BLaER1 (cell line): ENCODE measurements at regions not wholly inside any gene's neighbourhood (a gene's known extent, or its start where the extent isn't known, plus 50 kb on each side); places are given as distances from the start of the nearest gene placed in this dataset.

Source experiments
- H3K27ac ChIP-seq: shearing (Covaris generic); formaldehyde crosslinking; 2 replicates; pipeline ENCODE4 v1.8.1; 2022
- H3K27me3 ChIP-seq: shearing (Covaris generic); formaldehyde crosslinking; 2 replicates; pipeline ENCODE4 v1.8.1; 2022
- H3K36me3 ChIP-seq: shearing (Covaris generic); formaldehyde crosslinking; 2 replicates; pipeline ENCODE4 v1.8.1; 2022
- H3K4me1 ChIP-seq: shearing (Covaris generic); formaldehyde crosslinking; 2 replicates; pipeline ENCODE4 v1.8.1; 2022
- H3K4me2 ChIP-seq: shearing (Covaris generic); formaldehyde crosslinking; 2 replicates; pipeline ENCODE4 v1.8.1; 2022
- H3K4me3 ChIP-seq: shearing (Covaris generic); formaldehyde crosslinking; 2 replicates; pipeline ENCODE4 v1.8.1; 2022
- H3K9ac ChIP-seq: shearing (Covaris generic); formaldehyde crosslinking; 2 replicates; pipeline ENCODE4 v1.8.1; 2022
- H3K9me3 ChIP-seq: shearing (Covaris generic); formaldehyde crosslinking; 2 replicates; pipeline ENCODE4 v1.8.1; 2022
- H4K20me1 ChIP-seq: shearing (Covaris generic); formaldehyde crosslinking; 2 replicates; pipeline ENCODE4 v1.8.1; 2022
- Cebpa-rat ChIP-seq: shearing (Covaris generic); IDR thresholded peaks from 2 replicates; pipeline ENCODE4 v1.8.1; 2022

DNA sequence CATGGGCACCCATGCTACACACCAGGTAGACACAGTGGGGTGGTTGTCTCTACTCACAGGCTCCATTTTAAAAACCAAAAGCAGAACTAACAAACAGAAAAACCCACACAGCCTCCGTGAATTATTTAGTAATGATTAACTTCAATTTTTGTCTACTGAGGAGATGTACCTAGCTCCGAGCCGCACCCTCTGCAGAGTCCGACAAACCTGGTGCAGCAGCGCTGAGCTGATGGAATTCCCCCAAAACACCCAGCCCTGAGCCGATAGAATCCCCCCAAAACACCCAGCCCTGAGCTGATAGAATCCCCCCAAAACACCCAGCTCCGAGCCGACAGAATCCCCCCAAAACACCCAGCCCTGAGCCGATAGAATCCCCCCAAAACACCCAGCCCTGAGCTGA, 927.0 kb downstream of the BRD1 start:
- Histone ChIP-seq H3K9ac (no peak overlapping the region), H3K9me3 (no peaks in the 10 kb centered on the region), H3K4me2 (no peak overlapping the region), H3K36me3 (no peaks in the 10 kb centered on the region), H3K4me1 (no peaks in the 10 kb centered on the region), H3K27me3 (peaks cover 96% of the 10 kb centered on the region), H4K20me1 (peaks cover 95% of the 10 kb centered on the region), H3K27ac (no peak overlapping the region), H3K4me3 (no peak overlapping the region)
- TF ChIP-seq Cebpa-rat = no peak

DNA sequence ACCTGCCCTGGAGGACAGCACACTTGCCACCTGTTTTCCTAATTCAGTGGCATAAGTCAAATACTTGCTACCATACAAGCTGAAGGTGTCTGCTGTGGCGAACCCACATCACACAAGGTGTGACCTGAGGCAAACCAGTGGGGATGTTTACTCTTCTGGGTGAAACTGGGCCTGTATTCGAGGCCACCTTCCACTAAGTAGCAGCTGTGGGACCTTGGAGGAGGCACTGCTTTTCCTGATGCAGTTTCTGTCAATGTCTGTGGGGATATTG, 927.4 kb downstream of the BRD1 start:
- Histone ChIP-seq H3K4me2 (no peak overlapping the region), H4K20me1 (peaks cover 95% of the 10 kb centered on the region), H3K9me3 (no peaks in the 10 kb centered on the region), H3K27me3 (peaks cover 96% of the 10 kb centered on the region), H3K36me3 (no peaks in the 10 kb centered on the region), H3K9ac (no peak overlapping the region), H3K27ac (no peak overlapping the region), H3K4me3 (no peak overlapping the region), H3K4me1 (no peaks in the 10 kb centered on the region)
- TF ChIP-seq Cebpa-rat = no peak

GRCh38 chr22:48899523-48900326, 927.9 kb downstream of the BRD1 start:
- Histone ChIP-seq H3K4me1 (no peaks in the 10 kb centered on the region), H3K9ac (no peak overlapping the region), H4K20me1 (peaks cover 95% of the 10 kb centered on the region), H3K9me3 (no peaks in the 10 kb centered on the region), H3K36me3 (no peaks in the 10 kb centered on the region), H3K4me2 (no peak overlapping the region), H3K4me3 (no peak overlapping the region), H3K27ac (no peak overlapping the region), H3K27me3 (peaks cover 96% of the 10 kb centered on the region)
- TF ChIP-seq Cebpa-rat = no peak

DNA sequence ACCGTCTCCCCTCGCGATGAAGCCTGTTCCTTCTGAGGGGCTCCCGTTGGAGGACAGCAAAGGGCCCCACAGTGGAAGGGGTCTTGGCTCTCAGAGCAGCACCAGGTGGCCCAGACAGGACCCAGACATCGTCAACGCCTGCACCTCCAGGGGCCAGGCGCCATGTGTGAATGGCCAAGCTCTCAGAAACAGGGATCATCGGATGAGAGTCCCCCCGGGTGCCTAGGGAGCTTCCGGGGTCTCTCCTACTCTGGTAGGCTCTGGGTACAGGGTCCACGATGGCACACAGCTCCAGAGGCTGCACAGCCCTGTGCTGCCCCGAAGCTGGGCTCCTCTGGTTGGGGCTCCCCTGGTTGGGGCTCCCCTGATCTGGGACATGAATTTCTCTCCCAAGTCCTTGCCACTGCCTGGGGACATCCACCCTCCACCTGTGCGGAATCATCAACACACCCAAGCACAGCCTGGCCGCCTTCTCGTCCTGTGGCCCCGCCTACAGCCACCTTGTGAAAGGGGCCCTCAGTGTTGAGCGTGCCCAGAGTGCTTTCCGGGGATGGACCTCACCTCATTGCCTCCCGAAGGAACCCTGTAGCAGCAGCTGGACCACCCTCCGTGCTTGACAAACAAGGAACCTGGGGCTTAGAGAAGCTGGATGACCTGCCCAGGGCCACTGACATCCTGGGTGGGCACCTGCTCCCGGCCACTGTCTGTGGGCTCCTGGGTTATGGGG, 929.0 kb downstream of the BRD1 start:
- H3K9ac ChIP-seq = no peak overlapping the region
- no peak for TF ChIP-seq Cebpa-rat
- peaks cover 95% of the 10 kb centered on the region for H4K20me1 ChIP-seq
- no peaks in the 10 kb centered on the region for H3K9me3 ChIP-seq
- H3K36me3 ChIP-seq = no peaks in the 10 kb centered on the region
- H3K27me3 ChIP-seq = peaks cover 96% of the 10 kb centered on the region
- no peak overlapping the region for H3K27ac ChIP-seq
- no peak overlapping the region for H3K4me3 ChIP-seq
- H3K4me2 ChIP-seq = no peak overlapping the region
- no peaks in the 10 kb centered on the region for H3K4me1 ChIP-seq

- peaks cover 96% of the 10 kb centered on the region for H3K27me3 ChIP-seq
- no peak for TF ChIP-seq Cebpa-rat
- H3K4me3 ChIP-seq = no peak overlapping the region
- no peak overlapping the region for H3K27ac ChIP-seq
- H4K20me1 ChIP-seq = peaks cover 93% of the 10 kb centered on the region
- H3K9ac ChIP-seq = no peak overlapping the region
- H3K4me2 ChIP-seq = no peak overlapping the region
- no peaks in the 10 kb centered on the region for H3K9me3 ChIP-seq
- H3K36me3 ChIP-seq = no peaks in the 10 kb centered on the region
- H3K4me1 ChIP-seq = no peaks in the 10 kb centered on the region
These were observed 929.9 kb downstream of the BRD1 start for GRCh38 chr22:48897645-48898370.

DNA sequence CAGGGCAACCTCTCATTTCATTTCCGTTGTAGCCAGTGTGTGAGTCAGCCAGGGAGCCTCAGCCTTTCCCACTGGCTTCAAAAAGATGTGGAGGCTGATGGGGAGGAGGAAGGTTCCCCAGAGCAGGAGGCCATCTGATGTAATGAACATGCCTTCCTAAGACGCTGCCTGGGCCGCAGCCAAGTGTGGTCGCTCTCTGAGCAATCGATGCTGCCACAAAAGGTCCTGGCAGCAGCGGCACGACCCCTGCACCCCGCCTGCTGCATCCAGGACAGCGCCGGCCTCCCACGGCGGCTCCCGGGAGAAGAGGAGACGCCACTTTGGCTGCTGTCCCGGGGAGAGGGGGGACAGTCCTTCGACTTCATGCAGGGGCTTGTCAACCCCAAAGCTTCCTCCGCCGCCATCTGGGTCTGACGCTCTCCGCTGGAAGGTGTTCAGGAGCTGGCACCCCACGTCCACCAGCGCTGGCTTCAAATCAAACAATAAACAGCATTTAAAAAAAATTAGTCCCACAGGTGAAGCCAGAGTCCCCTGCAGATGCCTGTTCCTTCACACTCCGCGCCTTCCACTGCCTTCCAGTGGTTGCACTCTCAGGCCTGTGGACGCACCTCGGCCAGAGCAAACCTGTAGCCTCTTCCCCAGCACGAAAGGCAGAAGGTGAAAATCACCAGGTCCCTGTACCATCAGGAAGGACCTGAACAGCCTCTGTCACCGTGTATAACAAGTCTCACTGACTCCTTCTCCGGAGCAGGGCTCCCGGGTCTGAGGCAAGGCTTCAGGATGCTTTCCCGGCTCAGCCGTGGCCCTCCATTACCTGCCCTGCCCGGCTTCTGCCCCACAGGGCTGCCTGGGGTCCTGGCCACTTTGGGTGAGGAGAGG, 930.7 kb downstream of the BRD1 start:
- H3K27ac ChIP-seq = no peak overlapping the region
- H3K4me3 ChIP-seq = no peak overlapping the region
- no peaks in the 10 kb centered on the region for H3K4me1 ChIP-seq
- H3K36me3 ChIP-seq = no peaks in the 10 kb centered on the region
- H4K20me1 ChIP-seq = peaks cover 94% of the 10 kb centered on the region
- TF ChIP-seq Cebpa-rat = no peak
- no peak overlapping the region for H3K4me2 ChIP-seq
- H3K9me3 ChIP-seq = peaks cover under 1% of the 10 kb centered on the region; the same call in 1 of the 2 replicates
- peaks cover 96% of the 10 kb centered on the region for H3K27me3 ChIP-seq
- no peak overlapping the region for H3K9ac ChIP-seq

GRCh38 chr22:48895831-48896765, 931.6 kb downstream of the BRD1 start:
- H3K27me3 ChIP-seq = peaks cover 96% of the 10 kb centered on the region
- H3K27ac ChIP-seq = no peak overlapping the region
- H3K9me3 ChIP-seq = peaks cover 8% of the 10 kb centered on the region; the same call in 1 of the 2 replicates
- peaks cover 86% of the 10 kb centered on the region for H4K20me1 ChIP-seq
- H3K9ac ChIP-seq = no peak overlapping the region
- H3K4me2 ChIP-seq = no peak overlapping the region
- no peaks in the 10 kb centered on the region for H3K4me1 ChIP-seq
- no peak for TF ChIP-seq Cebpa-rat
- no peaks in the 10 kb centered on the region for H3K36me3 ChIP-seq
- no peak overlapping the region for H3K4me3 ChIP-seq

- H3K4me2 ChIP-seq = no peak overlapping the region
- no peak overlapping the region for H3K4me3 ChIP-seq
- H3K36me3 ChIP-seq = no peaks in the 10 kb centered on the region
- H3K9me3 ChIP-seq = peaks cover 8% of the 10 kb centered on the region; the same call in 1 of the 2 replicates
- H3K4me1 ChIP-seq = no peaks in the 10 kb centered on the region
- H3K9ac ChIP-seq = no peak overlapping the region
- H3K27ac ChIP-seq = no peak overlapping the region
- H3K27me3 ChIP-seq = peaks cover 97% of the 10 kb centered on the region
- peaks cover 83% of the 10 kb centered on the region for H4K20me1 ChIP-seq
- no peak for TF ChIP-seq Cebpa-rat
These were observed 932.3 kb downstream of the BRD1 start for GRCh38 chr22:48895336-48895735.
